K562 (cell line): ENCODE measurements at regions not wholly inside any gene's neighbourhood (a gene's known extent, or its start where the extent isn't known, plus 50 kb on each side); places are given as distances from the start of the nearest gene placed in this dataset.
A peak's percentile ranks its signal among the peaks of the same experiment; 100 is the strongest.

ENCODE experiments used
- CBFA2T2 ChIP-seq: fragments of 450-650 bp; conservative IDR thresholded peaks from 2 replicates; pipeline ENCODE4 v1.6.1; 2017; ENCODE audit warnings: mild to moderate bottlenecking
- CHD1 ChIP-seq: fragments of 200-600 bp; sonication (generic); IDR thresholded peaks from one replicate; pipeline ENCODE4 v1.6.1; 2012; ENCODE audit warnings: mild to moderate bottlenecking, moderate library complexity, low read length, inconsistent platforms
- DACH1 ChIP-seq: fragments of 450-650 bp; IDR thresholded peaks from 2 replicates; pipeline ENCODE4 v1.6.1; 2018; ENCODE audit not compliant: partially characterized antibody
- DDX20 ChIP-seq: fragments of 450-650 bp; IDR thresholded peaks from 2 replicates; pipeline ENCODE4 v1.6.1; 2016; ENCODE audit warnings: missing genetic modification characterization, low read depth, mild to moderate bottlenecking, missing compliant biosample characterization, moderate library complexity
- ELF1 ChIP-seq: fragments of 200-800 bp; sonication (Bioruptor generic); IDR thresholded peaks from 2 replicates; pipeline ENCODE4 v1.6.1; 2016; ENCODE audit warnings: missing genetic modification characterization, missing compliant biosample characterization
- ELF4 ChIP-seq: fragments of 450-650 bp; formaldehyde crosslinking; IDR thresholded peaks from 2 replicates; pipeline ENCODE4 v1.4.0; 2022; ENCODE audit warnings: missing genetic modification characterization
- EP300 ChIP-seq: IDR thresholded peaks from 2 replicates; pipeline ENCODE4 v1.6.1; 2012; ENCODE audit warnings: low read length, improper control_type of control experiment
- EWSR1 ChIP-seq: fragments of 450-650 bp; IDR thresholded peaks from 2 replicates; pipeline ENCODE4 v1.6.1; 2018; ENCODE audit warnings: borderline replicate concordance, mild to moderate bottlenecking, low read depth, moderate library complexity; ENCODE audit not compliant: partially characterized antibody
- KLF16 ChIP-seq: IDR thresholded peaks from 2 replicates; pipeline ENCODE4 v1.6.1; 2016; ENCODE audit warnings: antibody characterized with exemption
- MAFF ChIP-seq: IDR thresholded peaks from 2 replicates; pipeline ENCODE4 v1.6.1; 2012; ENCODE audit warnings: low read length, improper control_type of control experiment
- MCM7 ChIP-seq, 2 experiments: fragments of 450-650 bp; IDR thresholded peaks; 2 replicates each; pipeline ENCODE4 v1.6.1; 2016 to 2018
- NFE2L1 ChIP-seq: fragments of 450-650 bp; IDR thresholded peaks from 2 replicates; pipeline ENCODE4 v1.6.1; 2016; ENCODE audit warnings: missing genetic modification characterization, low read depth, mild to moderate bottlenecking, missing compliant biosample characterization, moderate library complexity, borderline replicate concordance
- POLR2B ChIP-seq: fragments of 450-650 bp; IDR thresholded peaks from 2 replicates; pipeline ENCODE4 v1.6.1; 2018; ENCODE audit warnings: low read depth; ENCODE audit not compliant: partially characterized antibody
- POU5F1 ChIP-seq: fragments of 150-350 bp; IDR thresholded peaks from 2 replicates; pipeline ENCODE4 v1.6.1; 2014; ENCODE audit warnings: borderline replicate concordance, low read length, low read depth, mild to moderate bottlenecking; ENCODE audit not compliant: partially characterized antibody
- SMAD4 ChIP-seq: fragments of 250-450 bp; sonication (Bioruptor Pico); conservative IDR thresholded peaks from 2 replicates; pipeline ENCODE4 v1.8.0; 2021; ENCODE audit warnings: inconsistent platforms, mild to moderate bottlenecking, moderate library complexity
- TGIF2 ChIP-seq: sonication (generic); formaldehyde crosslinking; IDR thresholded peaks from 2 replicates; pipeline ENCODE4 v1.8.1; 2022; ENCODE audit warnings: mild to moderate bottlenecking, missing genetic modification reagents, moderate library complexity
- TOE1 ChIP-seq, 2 experiments: fragments of 450-650 bp in 1 of 2; sonication (generic) in 1 of 2; formaldehyde crosslinking in 1 of 2; IDR thresholded peaks; 2 replicates each; pipeline versions ENCODE4 v1.7.1 to v1.8.0; 2016 to 2022; ENCODE audit warnings: borderline replicate concordance in 2 of 2, mild to moderate bottlenecking in 2 of 2, antibody characterized with exemption in 1 of 2, inconsistent platforms in 1 of 2, low read depth in 1 of 2, missing genetic modification reagents in 1 of 2, moderate library complexity in 1 of 2
- ZBTB7A ChIP-seq: IDR thresholded peaks from 2 replicates; pipeline ENCODE4 v1.6.1; 2011; ENCODE audit warnings: low read depth, mild to moderate bottlenecking, low read length, moderate library complexity, borderline replicate concordance; ENCODE audit not compliant: control insufficient read depth
- ZNF217 ChIP-seq: sonication (generic); formaldehyde crosslinking; IDR thresholded peaks from 2 replicates; pipeline ENCODE4 v1.8.0; 2022; ENCODE audit warnings: mild to moderate bottlenecking, missing genetic modification reagents
- ZNF785 ChIP-seq: fragments of 250-450 bp; sonication (Bioruptor Pico); IDR thresholded peaks from 2 replicates; pipeline ENCODE4 v1.4.0; 2020; ENCODE audit warnings: mild to moderate bottlenecking
- ZSCAN32 ChIP-seq: fragments of 450-650 bp; formaldehyde crosslinking; IDR thresholded peaks from 2 replicates; pipeline ENCODE4 v1.4.0; 2020; ENCODE audit warnings: mild to moderate bottlenecking, moderate library complexity
- TF ChIP-seq, protein P1 (sequence below): sonication (generic); formaldehyde crosslinking; IDR thresholded peaks from 2 replicates; pipeline ENCODE4 v1.8.1; 2023; ENCODE audit warnings: mild to moderate bottlenecking, missing genetic modification reagents
- TF ChIP-seq, protein P2 (sequence below): fragments of 250-450 bp; sonication (Bioruptor Pico); IDR thresholded peaks from 2 replicates; pipeline ENCODE4 v1.5.1; 2021; ENCODE audit warnings: mild to moderate bottlenecking
- TF ChIP-seq, protein P3 (sequence below): sonication (generic); formaldehyde crosslinking; IDR thresholded peaks from 2 replicates; pipeline ENCODE4 v1.8.0; 2022; ENCODE audit warnings: missing genetic modification reagents, mild to moderate bottlenecking, borderline replicate concordance

DNA sequence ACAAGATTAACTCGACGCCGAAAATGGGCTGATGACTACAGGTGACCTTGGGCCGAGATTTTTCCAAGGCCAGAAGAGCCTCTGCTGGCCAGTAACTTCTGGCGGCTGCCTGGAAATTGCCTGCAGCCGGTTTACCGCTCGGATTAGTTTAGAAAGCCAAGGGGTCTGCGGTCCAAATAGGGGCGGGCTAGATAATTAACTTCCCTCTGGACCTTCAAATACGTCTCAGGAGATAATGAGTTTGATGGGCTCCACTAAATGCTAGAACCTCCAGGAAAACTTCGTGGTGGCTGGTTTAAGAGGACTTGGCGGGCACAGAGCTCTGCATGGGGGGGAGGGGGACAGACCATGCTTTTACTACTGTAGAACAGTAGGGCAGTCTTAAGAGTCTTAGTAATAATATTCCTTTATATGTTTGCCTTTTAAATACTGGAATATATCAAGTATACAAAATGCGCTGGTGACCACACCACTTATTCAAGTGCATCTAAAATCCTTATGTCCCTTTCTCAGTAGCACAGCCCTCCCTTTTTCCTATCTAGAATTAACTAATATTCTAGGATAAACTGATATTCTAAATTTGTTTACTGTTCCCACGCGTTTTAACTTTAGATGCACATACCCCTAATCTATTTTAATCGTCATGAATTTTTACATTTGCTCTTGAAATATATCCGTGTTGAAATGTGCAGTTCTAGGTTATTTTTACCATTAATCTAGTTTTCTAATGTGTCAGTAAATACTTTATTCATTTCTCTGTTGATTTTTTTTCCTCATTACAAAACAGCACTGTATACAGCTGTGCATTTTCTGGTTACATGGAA is 107.5 kb upstream of the PRSS16 start (continued):
- TF ChIP-seq, protein P1, sequence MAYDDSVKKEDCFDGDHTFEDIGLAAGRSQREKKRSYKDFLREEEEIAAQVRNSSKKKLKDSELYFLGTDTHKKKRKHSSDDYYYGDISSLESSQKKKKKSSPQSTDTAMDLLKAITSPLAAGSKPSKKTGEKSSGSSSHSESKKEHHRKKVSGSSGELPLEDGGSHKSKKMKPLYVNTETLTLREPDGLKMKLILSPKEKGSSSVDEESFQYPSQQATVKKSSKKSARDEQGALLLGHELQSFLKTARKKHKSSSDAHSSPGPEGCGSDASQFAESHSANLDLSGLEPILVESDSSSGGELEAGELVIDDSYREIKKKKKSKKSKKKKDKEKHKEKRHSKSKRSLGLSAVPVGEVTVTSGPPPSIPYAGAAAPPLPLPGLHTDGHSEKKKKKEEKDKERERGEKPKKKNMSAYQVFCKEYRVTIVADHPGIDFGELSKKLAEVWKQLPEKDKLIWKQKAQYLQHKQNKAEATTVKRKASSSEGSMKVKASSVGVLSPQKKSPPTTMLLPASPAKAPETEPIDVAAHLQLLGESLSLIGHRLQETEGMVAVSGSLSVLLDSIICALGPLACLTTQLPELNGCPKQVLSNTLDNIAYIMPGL = no peak
- no peak for TF ChIP-seq MCM7 (IDR thresholded peaks at IDR 0.05)
- TF ChIP-seq POU5F1 = no peak
- TF ChIP-seq ZNF785 (CRISPR knock-in tag) = no peak
- TF ChIP-seq, protein P2, sequence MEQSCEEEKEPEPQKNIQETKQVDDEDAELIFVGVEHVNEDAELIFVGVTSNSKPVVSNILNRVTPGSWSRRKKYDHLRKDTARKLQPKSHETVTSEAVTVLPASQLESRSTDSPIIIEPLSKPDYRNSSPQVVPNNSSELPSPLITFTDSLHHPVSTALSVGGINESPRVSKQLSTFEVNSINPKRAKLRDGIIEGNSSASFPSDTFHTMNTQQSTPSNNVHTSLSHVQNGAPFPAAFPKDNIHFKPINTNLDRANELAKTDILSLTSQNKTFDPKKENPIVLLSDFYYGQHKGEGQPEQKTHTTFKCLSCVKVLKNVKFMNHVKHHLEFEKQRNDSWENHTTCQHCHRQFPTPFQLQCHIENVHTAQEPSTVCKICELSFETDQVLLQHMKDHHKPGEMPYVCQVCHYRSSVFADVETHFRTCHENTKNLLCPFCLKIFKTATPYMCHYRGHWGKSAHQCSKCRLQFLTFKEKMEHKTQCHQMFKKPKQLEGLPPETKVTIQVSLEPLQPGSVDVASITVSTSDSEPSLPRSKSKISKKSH (CRISPR knock-in tag) = no peak
- TF ChIP-seq POLR2B = peak; percentile 32
- TF ChIP-seq NFE2L1 (tag) = no peak
- peak; percentile 67 for TF ChIP-seq ZBTB7A
- no peak for TF ChIP-seq ELF1 (tag)
- TF ChIP-seq KLF16 = no peak
- TF ChIP-seq MAFF = peak; percentile 10; the same call in 1 of the 2 replicates
- no peak for TF ChIP-seq SMAD4 (CRISPR knock-in tag)
- no peak for TF ChIP-seq ELF4
- no peak for TF ChIP-seq TGIF2 (CRISPR knock-in tag)
- no peak for TF ChIP-seq CBFA2T2
- TF ChIP-seq ZNF217 (CRISPR knock-in tag) = no peak
- no peak for TF ChIP-seq ZSCAN32 (CRISPR knock-in tag)
- peak; percentile 2 for TF ChIP-seq DACH1
- TF ChIP-seq DDX20 (tag) = no peak
- TF ChIP-seq EWSR1 = peak; percentile 84
- TF ChIP-seq, protein P3, sequence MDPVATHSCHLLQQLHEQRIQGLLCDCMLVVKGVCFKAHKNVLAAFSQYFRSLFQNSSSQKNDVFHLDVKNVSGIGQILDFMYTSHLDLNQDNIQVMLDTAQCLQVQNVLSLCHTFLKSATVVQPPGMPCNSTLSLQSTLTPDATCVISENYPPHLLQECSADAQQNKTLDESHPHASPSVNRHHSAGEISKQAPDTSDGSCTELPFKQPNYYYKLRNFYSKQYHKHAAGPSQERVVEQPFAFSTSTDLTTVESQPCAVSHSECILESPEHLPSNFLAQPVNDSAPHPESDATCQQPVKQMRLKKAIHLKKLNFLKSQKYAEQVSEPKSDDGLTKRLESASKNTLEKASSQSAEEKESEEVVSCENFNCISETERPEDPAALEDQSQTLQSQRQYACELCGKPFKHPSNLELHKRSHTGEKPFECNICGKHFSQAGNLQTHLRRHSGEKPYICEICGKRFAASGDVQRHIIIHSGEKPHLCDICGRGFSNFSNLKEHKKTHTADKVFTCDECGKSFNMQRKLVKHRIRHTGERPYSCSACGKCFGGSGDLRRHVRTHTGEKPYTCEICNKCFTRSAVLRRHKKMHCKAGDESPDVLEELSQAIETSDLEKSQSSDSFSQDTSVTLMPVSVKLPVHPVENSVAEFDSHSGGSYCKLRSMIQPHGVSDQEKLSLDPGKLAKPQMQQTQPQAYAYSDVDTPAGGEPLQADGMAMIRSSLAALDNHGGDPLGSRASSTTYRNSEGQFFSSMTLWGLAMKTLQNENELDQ (CRISPR knock-in tag) = no peak
- TF ChIP-seq TOE1 (IDR thresholded peaks at IDR 0.05; ENCODE audit: borderline replicate concordance) = no peak
- TF ChIP-seq TOE1 (CRISPR knock-in tag; IDR thresholded peaks at IDR 0.05; ENCODE audit: borderline replicate concordance, low read depth) = no peak
- TF ChIP-seq EP300 = no peak
- peak; percentile 39 for TF ChIP-seq CHD1
